Nephron progenitor cell (in vitro differentiated cells): ENCODE measurements at regions not wholly inside any gene's neighbourhood (a gene's known extent, or its start where the extent isn't known, plus 50 kb on each side); places are given as distances from the start of the nearest gene placed in this dataset.
"Not testable (repeated sequence)": the region's sequence is repeated elsewhere in the genome, so short reads cannot be mapped to it uniquely, and the experiment has no call there.

Source experiments
- DNase-seq: peaks from one replicate; pipeline ENCODE4 v3.0.0; 2021
- H3K27ac Mint-ChIP-seq: 2 replicates; pipeline ENCODE4 v1.8.0; 2021; ENCODE audit warnings: mild to moderate bottlenecking, moderate library complexity, mixed read lengths
- H3K27me3 Mint-ChIP-seq: 2 replicates; pipeline ENCODE4 v1.8.0; 2021; ENCODE audit warnings: mild to moderate bottlenecking, low read depth, mixed read lengths; ENCODE audit not compliant: poor library complexity
- H3K36me3 Mint-ChIP-seq: 2 replicates; pipeline ENCODE4 v1.8.0; 2021; ENCODE audit warnings: low read depth, mixed read lengths
- H3K4me1 Mint-ChIP-seq: 2 replicates; pipeline ENCODE4 v1.8.0; 2021; ENCODE audit warnings: mixed read lengths
- H3K4me3 Mint-ChIP-seq: 2 replicates; pipeline ENCODE4 v1.8.0; 2021; ENCODE audit warnings: mild to moderate bottlenecking, moderate library complexity, mixed read lengths
- H3K9me3 Mint-ChIP-seq: 2 replicates; pipeline ENCODE4 v1.8.0; 2021; ENCODE audit warnings: mild to moderate bottlenecking, moderate library complexity, mixed read lengths
- CTCF ChIP-seq: fragments of 200-600 bp; sonication (generic); IDR thresholded peaks from 2 replicates; pipeline ENCODE4 v1.5.0; 2021; ENCODE audit warnings: antibody characterized with exemption

- DNase-seq, result no peak
- Mint-ChIP-seq H3K27me3 (peaks cover 18% of the 10 kb centered on the region), H3K27ac (no peak overlapping the region), H3K4me3 (no peak overlapping the region), H3K36me3 (no peaks in the 10 kb centered on the region), H3K4me1 (peaks cover 53% of the 10 kb centered on the region), H3K9me3 (no peaks in the 10 kb centered on the region)
- TF ChIP-seq CTCF, result no peak
Observed at GRCh38 chr5:4580772-4581171, 559.4 kb upstream of the ADAMTS16 start.

GRCh38 chr5:4581289-4581688 is 558.8 kb upstream of the ADAMTS16 start:
- Mint-ChIP-seq H3K27ac (no peak overlapping the region), H3K36me3 (no peaks in the 10 kb centered on the region), H3K9me3 (no peaks in the 10 kb centered on the region), H3K4me3 (no peak overlapping the region), H3K4me1 (peaks cover 48% of the 10 kb centered on the region), H3K27me3 (peaks cover 18% of the 10 kb centered on the region)
- TF ChIP-seq CTCF, result no peak
- no peak for DNase-seq

GRCh38 chr5:4584982-4585381 is 555.1 kb upstream of the ADAMTS16 start:
- H3K27me3 Mint-ChIP-seq, result peaks cover 16% of the 10 kb centered on the region
- H3K9me3 Mint-ChIP-seq, result no peaks in the 10 kb centered on the region
- peaks cover 25% of the 10 kb centered on the region for H3K4me1 Mint-ChIP-seq
- no peak overlapping the region for H3K27ac Mint-ChIP-seq
- no peaks in the 10 kb centered on the region for H3K36me3 Mint-ChIP-seq
- no peak for DNase-seq
- H3K4me3 Mint-ChIP-seq, result no peak overlapping the region
- TF ChIP-seq CTCF, result no peak

GRCh38 chr5:4613440-4613839 is 526.7 kb upstream of the ADAMTS16 start:
- Mint-ChIP-seq H3K36me3 (peaks cover 14% of the 10 kb centered on the region), H3K27me3 (no peaks in the 10 kb centered on the region), H3K4me3 (no peak overlapping the region), H3K9me3 (peaks cover 30% of the 10 kb centered on the region), H3K27ac (no peak overlapping the region), H3K4me1 (peaks cover 21% of the 10 kb centered on the region)
- DNase-seq, result no peak
- no peak for TF ChIP-seq CTCF

GRCh38 chr5:4614088-4614487 is 526.0 kb upstream of the ADAMTS16 start:
- DNase-seq, result no peak
- no peak overlapping the region for H3K4me3 Mint-ChIP-seq
- no peaks in the 10 kb centered on the region for H3K27me3 Mint-ChIP-seq
- H3K9me3 Mint-ChIP-seq, result peaks cover 26% of the 10 kb centered on the region
- H3K4me1 Mint-ChIP-seq, result peaks cover 21% of the 10 kb centered on the region
- H3K27ac Mint-ChIP-seq, result no peak overlapping the region
- peaks cover 9% of the 10 kb centered on the region for H3K36me3 Mint-ChIP-seq
- no peak for TF ChIP-seq CTCF

- DNase-seq, H3K27me3 Mint-ChIP-seq, H3K36me3 Mint-ChIP-seq, H3K4me3 Mint-ChIP-seq, H3K27ac Mint-ChIP-seq: not testable (repeated sequence)
- peaks cover 21% of the 10 kb centered on the region for H3K4me1 Mint-ChIP-seq
- peaks cover 22% of the 10 kb centered on the region for H3K9me3 Mint-ChIP-seq
Observed at GRCh38 chr5:4615369-4615768, 524.8 kb upstream of the ADAMTS16 start.
